GM21717 (cell line): ENCODE measurements at regions not wholly inside any gene's neighbourhood (a gene's known extent, or its start where the extent isn't known, plus 50 kb on each side); places are given as distances from the start of the nearest gene placed in this dataset.

Experiments
- ATAC-seq: cut with Tn5 transposase; IDR thresholded peaks from one replicate; pipeline ENCODE4 v1.9.1; 2021; ENCODE audit warnings: mild to moderate bottlenecking, moderate library complexity; ENCODE audit not compliant: unreplicated experiment

- ATAC-seq: no peak
Observed at GRCh38 chr3:113051787-113052186, 61.0 kb downstream of the GTPBP8 start.

GRCh38 chr3:113053169-113053568, 62.4 kb downstream of the GTPBP8 start:
- no peak for ATAC-seq

- ATAC-seq: no peak
Observed at GRCh38 chr3:113054552-113054951, 63.8 kb downstream of the GTPBP8 start.

- no peak for ATAC-seq
Observed at GRCh38 chr3:113055201-113055600, 64.4 kb downstream of the GTPBP8 start.

- ATAC-seq: no peak
Observed at GRCh38 chr3:113055961-113056360, 65.2 kb downstream of the GTPBP8 start.

GRCh38 chr3:113057117-113057516, 66.3 kb downstream of the GTPBP8 start:
- ATAC-seq: peak; percentile 92

GRCh38 chr3:113058188-113058587, 67.4 kb downstream of the GTPBP8 start:
- ATAC-seq: no peak

- ATAC-seq: no peak
Observed at GRCh38 chr3:113062705-113063104, 71.9 kb downstream of the GTPBP8 start.

- ATAC-seq: no peak
Observed at GRCh38 chr3:113063126-113063894, 72.5 kb downstream of the GTPBP8 start.

GRCh38 chr3:113064183-113064582, 73.4 kb downstream of the GTPBP8 start:
- ATAC-seq: no peak

- no peak for ATAC-seq
Observed at GRCh38 chr3:113065336-113065735, 74.6 kb downstream of the GTPBP8 start.

GRCh38 chr3:113070072-113070640, 79.4 kb downstream of the GTPBP8 start:
- no peak for ATAC-seq

GRCh38 chr3:113070681-113071113, 79.9 kb downstream of the GTPBP8 start:
- ATAC-seq: peak; percentile 63

GRCh38 chr3:113075588-113075987, 84.8 kb downstream of the GTPBP8 start:
- no peak for ATAC-seq

- ATAC-seq: peak; percentile 50
Observed at GRCh38 chr3:113079218-113079961, 88.6 kb downstream of the GTPBP8 start.

GRCh38 chr3:113084777-113085176, 94.0 kb downstream of the GTPBP8 start:
- ATAC-seq: no peak

GRCh38 chr3:113086560-113087461, 96.0 kb downstream of the GTPBP8 start:
- no peak for ATAC-seq

GRCh38 chr3:113088616-113089015, 97.8 kb downstream of the GTPBP8 start:
- ATAC-seq: no peak

GRCh38 chr3:113091417-113091816, 100.6 kb downstream of the GTPBP8 start:
- ATAC-seq: no peak

GRCh38 chr3:113092746-113093145, 102.0 kb downstream of the GTPBP8 start:
- no peak for ATAC-seq
